Psoas muscle (tissue), 7 donors: ENCODE measurements at regions not wholly inside any gene's neighbourhood (a gene's known extent, or its start where the extent isn't known, plus 50 kb on each side); places are given as distances from the start of the nearest gene placed in this dataset.

Source experiments
- ATAC-seq, 4 donors: fragments of 200-7000 bp; cut with Tn5 transposase; one replicate each; pipeline ENCODE4 v1.9.1; 2020; ENCODE audit warnings: moderate library complexity in 3 of 4, mild to moderate bottlenecking in 2 of 4
- DNase-seq, 2 donors: peaks; one replicate each; pipeline ENCODE4 v3.0.0-alpha.2; 2020
- H3K27ac ChIP-seq: fragments of 200-600 bp; one replicate; pipeline ENCODE4 v1.8.0; 2022
- H3K27me3 ChIP-seq, 3 donors: fragments of 200-600 bp in 1 of 3; one replicate each; pipeline versions ENCODE4 v1.6.1 to v1.8.0; 2013 to 2022; ENCODE audit warnings: low read length in 2 of 3, mild to moderate bottlenecking in 2 of 3, moderate library complexity in 1 of 3; ENCODE audit not compliant: insufficient read depth in 3 of 3
- H3K36me3 ChIP-seq, 2 donors: fragments of 200-600 bp in 1 of 2; one replicate each; pipeline versions ENCODE4 v1.6.1 to v1.8.0; 2013 to 2022; ENCODE audit warnings: low read depth in 1 of 2, mild to moderate bottlenecking in 1 of 2, moderate library complexity in 1 of 2; ENCODE audit not compliant: insufficient read depth in 1 of 2
- H3K4me1 ChIP-seq: fragments of 200-600 bp; one replicate; pipeline ENCODE4 v1.8.0; 2022
- H3K4me3 ChIP-seq: fragments of 200-600 bp; one replicate; pipeline ENCODE4 v1.8.0; 2022; ENCODE audit warnings: mild to moderate bottlenecking
- H3K9me3 ChIP-seq: fragments of 200-600 bp; one replicate; pipeline ENCODE4 v1.8.0; 2022
- CTCF ChIP-seq: fragments of 200-600 bp; IDR thresholded peaks from one replicate; pipeline ENCODE4 v1.8.0; 2022; ENCODE audit warnings: antibody characterized with exemption
- WGBS, 3 donors: extraction: QIAGEN DNeasy Blood & Tissue Kit; methylation state at CpG; one replicate each; pipeline versions ENCODE4 v1.1.6 to v1.1.7; 2013; 5-methylcytosine and 5-hydroxymethylcytosine counted together
- intact Hi-C, 2 donors: fragments of 100-400 bp; cut with DNase I; formaldehyde crosslinking; loops; one replicate each; pipeline versions ENCODE4 v1.11.0 to v1.14.2; 2022
- donor health status: healthy with polysubstance abuse.
- donor health status: DM: no; HTN: no; CAD: no; lungs with moderate emphysema.
- donor health status: Bipolar disorder and iron deficiency.
- donor health status: healthy.
- donor health status: DM: yes; HTN: yes; CAD: no.
- donor health status: DM: no; HTN: no; CAD: no.
- donor health status: DM: yes; HTN: yes; CAD: no.

- ATAC-seq (peak in 2 of 4 donors; percentile 27 to 58), DNase-seq (peak in 1 of 2 donors; percentile 20)
- TF ChIP-seq CTCF, result no peak
- H3K4me3 ChIP-seq, result no peak overlapping the region
- no peaks in the 10 kb centered on the region for H3K4me1 ChIP-seq
- no peak overlapping the region for H3K27ac ChIP-seq
- WGBS, 3 donors, result 51 to 69% (median 51%) methylated on average over 2 of the region's 2 CpGs
- no peaks in the 10 kb centered on the region for H3K36me3 ChIP-seq
- H3K9me3 ChIP-seq, result no peaks in the 10 kb centered on the region
- no peaks in the 10 kb centered on the region for H3K27me3 ChIP-seq
- intact Hi-C loops, result no loop called here
Measured at GRCh38 chr5:160959804-160960203, 107.8 kb upstream of the ATP10B start.

GRCh38 chr5:160957312-160957861 is 105.4 kb upstream of the ATP10B start:
- no peaks in the 10 kb centered on the region for H3K9me3 ChIP-seq
- intact Hi-C loops, result no loop called here
- no peak overlapping the region for H3K4me3 ChIP-seq
- ATAC-seq (no peak), DNase-seq (no peak)
- WGBS, 3 donors, result 61 to 88% (median 71%) methylated on average over 1 of the region's 1 CpG
- H3K27ac ChIP-seq, result no peak overlapping the region
- H3K4me1 ChIP-seq, result no peaks in the 10 kb centered on the region
- H3K27me3 ChIP-seq, result no peaks in the 10 kb centered on the region
- TF ChIP-seq CTCF, result no peak
- H3K36me3 ChIP-seq, result no peaks in the 10 kb centered on the region

- no peak for ATAC-seq
- no peak for TF ChIP-seq CTCF
Measured at GRCh38 chr5:160956051-160956450, 104.0 kb upstream of the ATP10B start.

GRCh38 chr5:160950311-160950710 is 98.3 kb upstream of the ATP10B start:
- no peak for DNase-seq

More at GRCh38 chr5:160956051-160956450, 104.0 kb upstream of the ATP10B start:
- Histone ChIP-seq H3K36me3 (no peaks in the 10 kb centered on the region), H3K4me1 (no peaks in the 10 kb centered on the region), H3K27ac (no peak overlapping the region), H3K4me3 (no peak overlapping the region), H3K9me3 (no peaks in the 10 kb centered on the region), H3K27me3 (no peaks in the 10 kb centered on the region)
- DNase-seq, result no peak
- intact Hi-C loops, result no loop called here
- WGBS, 3 donors, result 62 to 67% (median 65%) methylated on average over 1 of the region's 1 CpG

More at GRCh38 chr5:160950311-160950710, 98.3 kb upstream of the ATP10B start:
- H3K36me3 ChIP-seq, result no peaks in the 10 kb centered on the region
- WGBS, 3 donors, result 50 to 59% (median 51%) methylated on average over 2 of the region's 2 CpGs
- TF ChIP-seq CTCF, result no peak
- no peaks in the 10 kb centered on the region for H3K4me1 ChIP-seq
- no peak for ATAC-seq
- H3K4me3 ChIP-seq, result no peak overlapping the region
- intact Hi-C loops, result no loop called here
- no peaks in the 10 kb centered on the region for H3K9me3 ChIP-seq
- no peaks in the 10 kb centered on the region for H3K27me3 ChIP-seq
- no peak overlapping the region for H3K27ac ChIP-seq
